ENCODE measurements at regions not wholly inside any gene's neighbourhood (a gene's known extent, or its start where the extent isn't known, plus 50 kb on each side); places are given as distances from the start of the nearest gene placed in this dataset.

DNA sequence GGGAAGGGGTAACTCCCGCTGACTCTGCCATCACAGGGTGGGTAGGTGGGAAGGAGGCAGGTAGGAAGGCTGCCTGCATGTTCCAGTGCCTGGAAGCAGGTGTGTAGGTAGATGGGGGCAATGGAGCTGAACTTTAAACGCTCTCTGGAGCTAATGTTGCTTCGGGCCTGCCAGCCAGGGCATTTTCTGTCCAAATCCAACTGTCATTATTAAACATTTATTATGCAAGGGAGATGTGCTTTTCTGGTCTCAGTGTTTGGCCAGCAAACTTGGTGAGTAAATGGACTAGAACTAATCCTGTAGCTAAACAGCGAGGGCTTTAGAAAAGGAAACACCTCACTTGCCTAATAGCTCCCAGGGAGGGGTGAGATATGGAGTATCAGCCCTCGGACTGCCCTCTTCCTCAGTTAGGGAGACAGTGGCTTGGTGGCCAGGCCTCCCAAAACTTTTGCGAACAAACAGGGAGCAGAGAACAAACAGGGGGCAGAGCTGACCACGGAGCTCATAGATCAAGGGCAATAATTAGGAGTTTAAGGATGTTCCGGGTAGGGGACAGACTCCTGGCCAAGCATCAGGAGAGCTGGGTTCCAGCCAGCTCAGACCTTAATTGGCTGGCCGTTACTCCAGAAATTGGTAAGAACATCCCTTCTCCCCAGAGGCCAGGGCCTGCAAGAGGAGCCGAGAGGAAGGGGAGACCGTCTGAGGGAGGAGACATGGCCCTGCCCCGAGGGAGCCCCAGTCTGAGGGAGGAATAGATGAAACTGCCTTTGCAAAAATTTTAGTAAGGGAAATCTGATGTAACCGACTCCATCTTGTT is 131.1 kb downstream of the VEGFA start (continued):
- TF ChIP-seq, protein P1, sequence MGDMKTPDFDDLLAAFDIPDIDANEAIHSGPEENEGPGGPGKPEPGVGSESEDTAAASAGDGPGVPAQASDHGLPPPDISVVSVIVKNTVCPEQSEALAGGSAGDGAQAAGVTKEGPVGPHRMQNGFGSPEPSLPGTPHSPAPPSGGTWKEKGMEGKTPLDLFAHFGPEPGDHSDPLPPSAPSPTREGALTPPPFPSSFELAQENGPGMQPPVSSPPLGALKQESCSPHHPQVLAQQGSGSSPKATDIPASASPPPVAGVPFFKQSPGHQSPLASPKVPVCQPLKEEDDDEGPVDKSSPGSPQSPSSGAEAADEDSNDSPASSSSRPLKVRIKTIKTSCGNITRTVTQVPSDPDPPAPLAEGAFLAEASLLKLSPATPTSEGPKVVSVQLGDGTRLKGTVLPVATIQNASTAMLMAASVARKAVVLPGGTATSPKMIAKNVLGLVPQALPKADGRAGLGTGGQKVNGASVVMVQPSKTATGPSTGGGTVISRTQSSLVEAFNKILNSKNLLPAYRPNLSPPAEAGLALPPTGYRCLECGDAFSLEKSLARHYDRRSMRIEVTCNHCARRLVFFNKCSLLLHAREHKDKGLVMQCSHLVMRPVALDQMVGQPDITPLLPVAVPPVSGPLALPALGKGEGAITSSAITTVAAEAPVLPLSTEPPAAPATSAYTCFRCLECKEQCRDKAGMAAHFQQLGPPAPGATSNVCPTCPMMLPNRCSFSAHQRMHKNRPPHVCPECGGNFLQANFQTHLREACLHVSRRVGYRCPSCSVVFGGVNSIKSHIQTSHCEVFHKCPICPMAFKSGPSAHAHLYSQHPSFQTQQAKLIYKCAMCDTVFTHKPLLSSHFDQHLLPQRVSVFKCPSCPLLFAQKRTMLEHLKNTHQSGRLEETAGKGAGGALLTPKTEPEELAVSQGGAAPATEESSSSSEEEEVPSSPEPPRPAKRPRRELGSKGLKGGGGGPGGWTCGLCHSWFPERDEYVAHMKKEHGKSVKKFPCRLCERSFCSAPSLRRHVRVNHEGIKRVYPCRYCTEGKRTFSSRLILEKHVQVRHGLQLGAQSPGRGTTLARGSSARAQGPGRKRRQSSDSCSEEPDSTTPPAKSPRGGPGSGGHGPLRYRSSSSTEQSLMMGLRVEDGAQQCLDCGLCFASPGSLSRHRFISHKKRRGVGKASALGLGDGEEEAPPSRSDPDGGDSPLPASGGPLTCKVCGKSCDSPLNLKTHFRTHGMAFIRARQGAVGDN (CRISPR knock-in tag; IDR thresholded peaks at IDR 0.05) = peak; percentile 69
- no peak for TF ChIP-seq SIN3A (IDR thresholded peaks at IDR 0.05; ENCODE audit: borderline replicate concordance, low read depth, low read length)
- no peak for TF ChIP-seq ZNF563 (CRISPR knock-in tag; IDR thresholded peaks at IDR 0.05)
- TF ChIP-seq, protein P2, sequence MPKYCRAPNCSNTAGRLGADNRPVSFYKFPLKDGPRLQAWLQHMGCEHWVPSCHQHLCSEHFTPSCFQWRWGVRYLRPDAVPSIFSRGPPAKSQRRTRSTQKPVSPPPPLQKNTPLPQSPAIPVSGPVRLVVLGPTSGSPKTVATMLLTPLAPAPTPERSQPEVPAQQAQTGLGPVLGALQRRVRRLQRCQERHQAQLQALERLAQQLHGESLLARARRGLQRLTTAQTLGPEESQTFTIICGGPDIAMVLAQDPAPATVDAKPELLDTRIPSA (CRISPR knock-in tag; IDR thresholded peaks at IDR 0.05; ENCODE audit: borderline replicate concordance) = no peak
- TF ChIP-seq MBD4 (IDR thresholded peaks at IDR 0.05; ENCODE audit: borderline replicate concordance, low read length) = no peak
- TF ChIP-seq ZNF557 (CRISPR knock-in tag; IDR thresholded peaks at IDR 0.05) = no peak
- TF ChIP-seq KLF16 (CRISPR knock-in tag; IDR thresholded peaks at IDR 0.05) = no peak
- no peak for TF ChIP-seq SATB2 (CRISPR knock-in tag; IDR thresholded peaks at IDR 0.05)
- TF ChIP-seq, protein P3, sequence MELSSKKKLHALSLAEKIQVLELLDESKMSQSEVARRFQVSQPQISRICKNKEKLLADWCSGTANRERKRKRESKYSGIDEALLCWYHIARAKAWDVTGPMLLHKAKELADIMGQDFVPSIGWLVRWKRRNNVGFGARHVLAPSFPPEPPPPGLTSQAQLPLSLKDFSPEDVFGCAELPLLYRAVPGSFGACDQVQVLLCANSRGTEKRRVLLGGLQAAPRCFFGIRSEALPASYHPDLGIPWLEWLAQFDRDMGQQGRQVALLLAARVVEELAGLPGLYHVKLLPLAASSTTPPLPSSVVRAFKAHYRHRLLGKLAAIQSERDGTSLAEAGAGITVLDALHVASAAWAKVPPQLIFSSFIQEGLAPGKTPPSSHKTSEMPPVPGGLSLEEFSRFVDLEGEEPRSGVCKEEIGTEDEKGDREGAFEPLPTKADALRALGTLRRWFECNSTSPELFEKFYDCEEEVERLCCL (CRISPR knock-in tag; IDR thresholded peaks at IDR 0.05; ENCODE audit: borderline replicate concordance) = no peak
- no peak for TF ChIP-seq ARID2 (CRISPR knock-in tag; IDR thresholded peaks at IDR 0.05; ENCODE audit: borderline replicate concordance)
- TF ChIP-seq, protein P4, sequence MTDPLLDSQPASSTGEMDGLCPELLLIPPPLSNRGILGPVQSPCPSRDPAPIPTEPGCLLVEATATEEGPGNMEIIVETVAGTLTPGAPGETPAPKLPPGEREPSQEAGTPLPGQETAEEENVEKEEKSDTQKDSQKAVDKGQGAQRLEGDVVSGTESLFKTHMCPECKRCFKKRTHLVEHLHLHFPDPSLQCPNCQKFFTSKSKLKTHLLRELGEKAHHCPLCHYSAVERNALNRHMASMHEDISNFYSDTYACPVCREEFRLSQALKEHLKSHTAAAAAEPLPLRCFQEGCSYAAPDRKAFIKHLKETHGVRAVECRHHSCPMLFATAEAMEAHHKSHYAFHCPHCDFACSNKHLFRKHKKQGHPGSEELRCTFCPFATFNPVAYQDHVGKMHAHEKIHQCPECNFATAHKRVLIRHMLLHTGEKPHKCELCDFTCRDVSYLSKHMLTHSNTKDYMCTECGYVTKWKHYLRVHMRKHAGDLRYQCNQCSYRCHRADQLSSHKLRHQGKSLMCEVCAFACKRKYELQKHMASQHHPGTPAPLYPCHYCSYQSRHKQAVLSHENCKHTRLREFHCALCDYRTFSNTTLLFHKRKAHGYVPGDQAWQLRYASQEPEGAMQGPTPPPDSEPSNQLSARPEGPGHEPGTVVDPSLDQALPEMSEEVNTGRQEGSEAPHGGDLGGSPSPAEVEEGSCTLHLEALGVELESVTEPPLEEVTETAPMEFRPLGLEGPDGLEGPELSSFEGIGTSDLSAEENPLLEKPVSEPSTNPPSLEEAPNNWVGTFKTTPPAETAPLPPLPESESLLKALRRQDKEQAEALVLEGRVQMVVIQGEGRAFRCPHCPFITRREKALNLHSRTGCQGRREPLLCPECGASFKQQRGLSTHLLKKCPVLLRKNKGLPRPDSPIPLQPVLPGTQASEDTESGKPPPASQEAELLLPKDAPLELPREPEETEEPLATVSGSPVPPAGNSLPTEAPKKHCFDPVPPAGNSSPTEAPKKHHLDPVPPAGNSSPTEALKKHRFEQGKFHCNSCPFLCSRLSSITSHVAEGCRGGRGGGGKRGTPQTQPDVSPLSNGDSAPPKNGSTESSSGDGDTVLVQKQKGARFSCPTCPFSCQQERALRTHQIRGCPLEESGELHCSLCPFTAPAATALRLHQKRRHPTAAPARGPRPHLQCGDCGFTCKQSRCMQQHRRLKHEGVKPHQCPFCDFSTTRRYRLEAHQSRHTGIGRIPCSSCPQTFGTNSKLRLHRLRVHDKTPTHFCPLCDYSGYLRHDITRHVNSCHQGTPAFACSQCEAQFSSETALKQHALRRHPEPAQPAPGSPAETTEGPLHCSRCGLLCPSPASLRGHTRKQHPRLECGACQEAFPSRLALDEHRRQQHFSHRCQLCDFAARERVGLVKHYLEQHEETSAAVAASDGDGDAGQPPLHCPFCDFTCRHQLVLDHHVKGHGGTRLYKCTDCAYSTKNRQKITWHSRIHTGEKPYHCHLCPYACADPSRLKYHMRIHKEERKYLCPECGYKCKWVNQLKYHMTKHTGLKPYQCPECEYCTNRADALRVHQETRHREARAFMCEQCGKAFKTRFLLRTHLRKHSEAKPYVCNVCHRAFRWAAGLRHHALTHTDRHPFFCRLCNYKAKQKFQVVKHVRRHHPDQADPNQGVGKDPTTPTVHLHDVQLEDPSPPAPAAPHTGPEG (CRISPR knock-in tag; IDR thresholded peaks at IDR 0.05) = no peak
- TF ChIP-seq SP5 (CRISPR knock-in tag; IDR thresholded peaks at IDR 0.05; ENCODE audit: borderline replicate concordance, low read depth) = no peak
- TF ChIP-seq NFYB (CRISPR knock-in tag; IDR thresholded peaks at IDR 0.05) = no peak
